ENCODE measurements at regions not wholly inside any gene's neighbourhood (a gene's known extent, or its start where the extent isn't known, plus 50 kb on each side); places are given as distances from the start of the nearest gene placed in this dataset.

DNA sequence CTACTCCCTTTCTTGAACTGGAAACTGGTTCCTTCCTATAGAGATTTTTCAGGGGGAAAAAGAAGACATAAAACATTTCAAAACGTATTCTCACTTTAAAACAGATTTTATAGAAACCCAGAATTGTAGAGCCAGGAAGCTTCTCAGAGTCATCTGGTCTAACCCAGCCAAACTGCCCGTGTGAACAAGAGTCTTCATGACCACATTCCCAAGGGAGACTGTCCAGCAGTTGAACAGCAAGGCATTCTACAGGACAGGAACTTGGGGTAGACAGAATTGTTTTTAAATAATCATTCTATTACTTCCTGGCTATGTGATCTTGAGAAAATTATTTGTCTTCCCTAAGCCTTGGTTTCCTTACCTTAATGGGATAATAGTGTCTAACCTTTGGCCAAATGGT, 163.5 kb upstream of the IVNS1ABP start:
- TF ChIP-seq POLR2A (IDR thresholded peaks at IDR 0.05): no peak
- no peak for TF ChIP-seq CTCF (IDR thresholded peaks at IDR 0.05)
- Histone ChIP-seq H3K36me3 (no peaks in the 10 kb centered on the region), H3K27me3 (no peaks in the 10 kb centered on the region), H3K4me1 (no peaks in the 10 kb centered on the region), H3K27ac (no peak overlapping the region), H3K4me3 (no peak overlapping the region), H3K9me3 (no peaks in the 10 kb centered on the region)
- DNase-seq: no peak
- intact Hi-C loops (cut with DNase I; ENCODE audit: low total_unique reads): no loop called here

DNA sequence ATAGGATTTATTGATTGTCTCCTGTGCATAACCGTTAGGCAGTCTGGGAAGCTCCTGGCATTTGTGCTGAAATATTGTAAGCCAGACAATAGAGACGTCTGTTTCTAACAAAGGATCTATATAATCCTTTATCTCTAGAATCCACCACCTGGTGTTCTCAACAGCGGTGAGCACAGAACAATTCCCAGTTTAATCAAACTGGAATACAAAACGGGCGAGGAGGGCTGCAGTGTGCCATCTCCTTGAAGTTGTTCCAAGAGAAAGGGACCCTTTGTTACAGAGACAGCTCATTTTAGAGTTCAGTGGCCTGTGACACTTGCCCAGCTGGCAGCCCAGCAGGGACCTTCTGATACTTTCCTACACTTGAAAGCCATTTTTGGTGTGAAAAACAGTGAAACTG, 162.8 kb upstream of the IVNS1ABP start:
- TF ChIP-seq POLR2A (IDR thresholded peaks at IDR 0.05) (no peak), CTCF (IDR thresholded peaks at IDR 0.05) (no peak)
- Histone ChIP-seq H3K4me3 (no peak overlapping the region), H3K4me1 (no peaks in the 10 kb centered on the region), H3K27me3 (no peaks in the 10 kb centered on the region), H3K36me3 (no peaks in the 10 kb centered on the region), H3K27ac (no peak overlapping the region), H3K9me3 (no peaks in the 10 kb centered on the region)
- intact Hi-C loops (cut with DNase I; ENCODE audit: low total_unique reads): no loop called here
- no peak for DNase-seq

DNA sequence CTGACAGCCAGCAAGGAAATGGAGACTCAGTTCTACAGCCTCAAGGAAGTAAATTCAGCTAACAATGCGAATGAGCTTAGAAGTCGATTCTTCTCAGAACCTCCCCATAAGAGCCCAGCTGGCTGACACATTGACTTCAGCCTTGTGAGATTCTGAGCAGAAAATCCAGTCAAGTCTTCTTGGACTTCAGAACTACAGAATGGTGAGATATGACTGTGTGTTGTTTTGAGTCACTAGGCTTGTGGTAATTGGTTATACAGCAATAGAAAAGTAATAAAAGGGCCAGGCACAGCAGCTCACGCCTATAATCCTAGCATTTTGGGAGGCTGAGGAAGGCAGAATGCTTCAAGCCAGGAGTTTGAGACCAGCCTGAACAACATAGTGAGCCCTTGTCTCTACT, 161.8 kb upstream of the IVNS1ABP start:
- DNase-seq: no peak
- Histone ChIP-seq H3K9me3 (no peaks in the 10 kb centered on the region), H3K27ac (no peak overlapping the region), H3K4me3 (no peak overlapping the region), H3K27me3 (no peaks in the 10 kb centered on the region), H3K36me3 (no peaks in the 10 kb centered on the region), H3K4me1 (no peaks in the 10 kb centered on the region)
- intact Hi-C loops (cut with DNase I; ENCODE audit: low total_unique reads): no loop called here
- TF ChIP-seq POLR2A (IDR thresholded peaks at IDR 0.05) (no peak), CTCF (IDR thresholded peaks at IDR 0.05) (no peak)

DNA sequence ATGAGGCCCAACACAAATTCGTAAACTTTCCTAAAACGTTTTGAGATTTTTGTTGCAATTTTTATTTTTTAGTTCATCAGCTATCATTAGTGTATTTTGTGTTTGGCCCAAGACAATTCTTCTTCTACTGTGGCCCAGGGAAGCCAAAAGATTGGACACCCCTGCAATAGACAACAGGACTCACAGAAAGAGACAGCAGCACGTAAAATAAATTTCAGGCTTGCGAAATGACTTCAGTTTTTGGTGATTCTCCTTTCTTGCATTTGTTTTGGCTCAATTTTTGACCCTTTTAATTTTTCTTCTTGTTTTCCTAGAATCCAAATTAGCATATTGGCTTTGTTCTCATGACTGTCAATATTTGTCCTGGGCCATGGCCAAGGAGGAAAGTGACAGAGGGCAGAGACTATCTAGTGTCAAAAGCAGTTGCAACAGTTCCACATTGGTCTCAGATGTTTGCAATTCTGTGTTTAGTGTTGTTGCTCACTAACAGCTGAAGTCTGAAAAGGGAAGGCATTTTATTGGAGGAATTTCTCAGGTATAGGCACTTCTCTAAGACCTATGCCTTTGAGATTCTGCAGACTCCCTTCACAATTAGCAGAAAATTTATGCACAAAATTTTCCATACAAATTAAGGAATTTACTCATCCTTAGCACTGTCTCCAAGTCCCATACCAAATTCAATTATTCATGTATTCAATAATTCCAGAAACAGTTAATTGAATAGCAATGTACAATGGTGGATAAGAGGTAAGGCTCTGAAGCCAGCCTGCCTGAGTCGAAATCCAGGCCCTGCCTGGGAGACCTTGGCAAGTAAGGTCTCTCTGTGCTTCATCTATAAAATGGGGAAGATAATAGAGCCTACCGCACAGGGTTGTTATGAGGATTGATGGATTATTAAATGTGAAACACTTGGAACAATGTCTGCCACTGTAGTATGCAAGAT, 160.9 kb upstream of the IVNS1ABP start:
- no peaks in the 10 kb centered on the region for H3K27me3 ChIP-seq
- no peaks in the 10 kb centered on the region for H3K4me1 ChIP-seq
- H3K27ac ChIP-seq: no peak overlapping the region
- no peak for DNase-seq
- TF ChIP-seq POLR2A (IDR thresholded peaks at IDR 0.05): no peak
- TF ChIP-seq CTCF (IDR thresholded peaks at IDR 0.05): no peak
- no peak overlapping the region for H3K4me3 ChIP-seq
- H3K36me3 ChIP-seq: no peaks in the 10 kb centered on the region
- H3K9me3 ChIP-seq: no peaks in the 10 kb centered on the region
- intact Hi-C loops (cut with DNase I; ENCODE audit: low total_unique reads): no loop called here

GRCh38 chr1:185474440-185475149, 157.6 kb upstream of the IVNS1ABP start:
- Histone ChIP-seq H3K9me3 (no peaks in the 10 kb centered on the region), H3K27ac (no peak overlapping the region), H3K4me3 (no peak overlapping the region), H3K36me3 (no peaks in the 10 kb centered on the region), H3K27me3 (no peaks in the 10 kb centered on the region), H3K4me1 (no peaks in the 10 kb centered on the region)
- intact Hi-C loops (cut with DNase I; ENCODE audit: low total_unique reads): no loop called here
- TF ChIP-seq POLR2A (IDR thresholded peaks at IDR 0.05): no peak
- TF ChIP-seq CTCF (IDR thresholded peaks at IDR 0.05): no peak
- no peak for DNase-seq
